ENCODE measurements at regions not wholly inside any gene's neighbourhood (a gene's known extent, or its start where the extent isn't known, plus 50 kb on each side); places are given as distances from the start of the nearest gene placed in this dataset.

- Mint-ChIP-seq H3K9me3 (ENCODE audit: low read depth) (no peaks in the 10 kb centered on the region), H3K4me3 (ENCODE audit: low read depth) (no peak overlapping the region), H3K27ac (no peak overlapping the region), H3K4me1 (ENCODE audit: low read depth) (peaks cover 1% of the 10 kb centered on the region), H3K27me3 (no peaks in the 10 kb centered on the region), H3K36me3 (ENCODE audit: insufficient read depth) (peaks cover 1% of the 10 kb centered on the region)
- no peak for DNase-seq (ENCODE audit: low spot score, unreplicated experiment)
- TF ChIP-seq CTCF (IDR thresholded peaks at IDR 0.05; ENCODE audit: unreplicated experiment) = no peak
Measured at GRCh38 chr6:138648127-138648526, 125.4 kb upstream of the CCDC28A start.

- Mint-ChIP-seq H3K36me3 (ENCODE audit: insufficient read depth) (no peaks in the 10 kb centered on the region), H3K27ac (no peak overlapping the region), H3K4me1 (ENCODE audit: low read depth) (no peaks in the 10 kb centered on the region), H3K9me3 (ENCODE audit: low read depth) (no peaks in the 10 kb centered on the region), H3K27me3 (no peaks in the 10 kb centered on the region), H3K4me3 (ENCODE audit: low read depth) (no peak overlapping the region)
- DNase-seq (ENCODE audit: low spot score, unreplicated experiment) = no peak
- no peak for TF ChIP-seq CTCF (IDR thresholded peaks at IDR 0.05; ENCODE audit: unreplicated experiment)
Measured at GRCh38 chr6:138651491-138651890, 122.1 kb upstream of the CCDC28A start.

- Mint-ChIP-seq H3K36me3 (ENCODE audit: insufficient read depth) (no peaks in the 10 kb centered on the region), H3K4me3 (ENCODE audit: low read depth) (no peak overlapping the region), H3K4me1 (ENCODE audit: low read depth) (peaks cover 2% of the 10 kb centered on the region), H3K27ac (no peak overlapping the region), H3K27me3 (no peaks in the 10 kb centered on the region), H3K9me3 (ENCODE audit: low read depth) (no peaks in the 10 kb centered on the region)
- no peak for DNase-seq (ENCODE audit: low spot score, unreplicated experiment)
- no peak for TF ChIP-seq CTCF (IDR thresholded peaks at IDR 0.05; ENCODE audit: unreplicated experiment)
Measured at GRCh38 chr6:138652824-138653223, 120.7 kb upstream of the CCDC28A start.

- H3K27ac Mint-ChIP-seq = no peak overlapping the region
- H3K4me3 Mint-ChIP-seq (ENCODE audit: low read depth) = no peak overlapping the region
- peaks cover 2% of the 10 kb centered on the region for H3K4me1 Mint-ChIP-seq (ENCODE audit: low read depth)
- no peaks in the 10 kb centered on the region for H3K9me3 Mint-ChIP-seq (ENCODE audit: low read depth)
- no peaks in the 10 kb centered on the region for H3K27me3 Mint-ChIP-seq
- H3K36me3 Mint-ChIP-seq (ENCODE audit: insufficient read depth) = no peaks in the 10 kb centered on the region
- TF ChIP-seq CTCF (IDR thresholded peaks at IDR 0.05; ENCODE audit: unreplicated experiment) = no peak
- no peak for DNase-seq (ENCODE audit: low spot score, unreplicated experiment)
Measured at GRCh38 chr6:138653435-138653834, 120.1 kb upstream of the CCDC28A start.

GRCh38 chr6:138654715-138655634 lies 118.6 kb upstream of the CCDC28A start:
- Mint-ChIP-seq H3K27me3 (no peaks in the 10 kb centered on the region), H3K9me3 (ENCODE audit: low read depth) (no peaks in the 10 kb centered on the region), H3K4me3 (ENCODE audit: low read depth) (no peak overlapping the region), H3K27ac (no peak overlapping the region), H3K4me1 (ENCODE audit: low read depth) (peaks cover 2% of the 10 kb centered on the region), H3K36me3 (ENCODE audit: insufficient read depth) (no peaks in the 10 kb centered on the region)
- TF ChIP-seq CTCF (IDR thresholded peaks at IDR 0.05; ENCODE audit: unreplicated experiment) = no peak
- no peak for DNase-seq (ENCODE audit: low spot score, unreplicated experiment)
